GM12873 (cell line): ENCODE measurements at regions not wholly inside any gene's neighbourhood (a gene's known extent, or its start where the extent isn't known, plus 50 kb on each side); places are given as distances from the start of the nearest gene placed in this dataset.

Experiments
- TF ChIP-seq, protein P1 (sequence below): IDR thresholded peaks from 2 replicates; pipeline ENCODE4 v1.5.1; 2012; ENCODE audit warnings: low read depth, mild to moderate bottlenecking, moderate library complexity, low read length, control low read depth; ENCODE audit not compliant: insufficient read depth; ENCODE audit errors: missing control alignments

- TF ChIP-seq, protein P1, sequence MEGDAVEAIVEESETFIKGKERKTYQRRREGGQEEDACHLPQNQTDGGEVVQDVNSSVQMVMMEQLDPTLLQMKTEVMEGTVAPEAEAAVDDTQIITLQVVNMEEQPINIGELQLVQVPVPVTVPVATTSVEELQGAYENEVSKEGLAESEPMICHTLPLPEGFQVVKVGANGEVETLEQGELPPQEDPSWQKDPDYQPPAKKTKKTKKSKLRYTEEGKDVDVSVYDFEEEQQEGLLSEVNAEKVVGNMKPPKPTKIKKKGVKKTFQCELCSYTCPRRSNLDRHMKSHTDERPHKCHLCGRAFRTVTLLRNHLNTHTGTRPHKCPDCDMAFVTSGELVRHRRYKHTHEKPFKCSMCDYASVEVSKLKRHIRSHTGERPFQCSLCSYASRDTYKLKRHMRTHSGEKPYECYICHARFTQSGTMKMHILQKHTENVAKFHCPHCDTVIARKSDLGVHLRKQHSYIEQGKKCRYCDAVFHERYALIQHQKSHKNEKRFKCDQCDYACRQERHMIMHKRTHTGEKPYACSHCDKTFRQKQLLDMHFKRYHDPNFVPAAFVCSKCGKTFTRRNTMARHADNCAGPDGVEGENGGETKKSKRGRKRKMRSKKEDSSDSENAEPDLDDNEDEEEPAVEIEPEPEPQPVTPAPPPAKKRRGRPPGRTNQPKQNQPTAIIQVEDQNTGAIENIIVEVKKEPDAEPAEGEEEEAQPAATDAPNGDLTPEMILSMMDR: no peak
Measured at GRCh38 chr16:87240211-87241136, 76.7 kb downstream of the C16orf95 start.

GRCh38 chr16:87241137-87241771, 75.9 kb downstream of the C16orf95 start:
- TF ChIP-seq, protein P1: no peak

- TF ChIP-seq, protein P1: no peak
Measured at GRCh38 chr16:87243478-87243877, 73.7 kb downstream of the C16orf95 start.

DNA sequence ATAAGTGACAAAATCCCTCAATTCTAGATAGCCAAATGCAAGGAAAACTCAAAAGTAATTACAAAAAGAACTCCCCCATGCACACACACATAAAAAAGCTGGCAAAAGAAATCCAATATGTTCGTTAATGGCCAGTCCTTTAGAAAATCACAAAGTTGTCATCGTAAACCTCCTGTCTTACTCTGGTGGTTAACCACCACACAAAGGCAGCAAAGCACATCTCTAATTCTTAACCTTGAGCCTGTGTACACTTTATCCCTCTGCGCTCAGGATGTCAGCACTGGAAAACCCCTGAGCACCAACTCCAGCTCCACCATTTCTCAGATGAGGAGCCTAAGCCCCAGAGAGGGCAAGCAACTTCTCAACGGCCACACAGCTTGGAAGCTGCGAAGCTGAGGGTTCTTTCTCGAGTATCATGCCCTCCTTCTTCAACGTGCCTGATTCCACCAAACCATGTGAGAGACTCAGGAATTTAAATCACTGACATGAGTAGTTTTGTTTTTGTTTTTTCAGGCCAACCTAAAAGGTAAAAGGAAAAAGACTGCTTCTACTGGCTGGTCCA, 72.5 kb downstream of the C16orf95 start:
- TF ChIP-seq, protein P1: no peak

DNA sequence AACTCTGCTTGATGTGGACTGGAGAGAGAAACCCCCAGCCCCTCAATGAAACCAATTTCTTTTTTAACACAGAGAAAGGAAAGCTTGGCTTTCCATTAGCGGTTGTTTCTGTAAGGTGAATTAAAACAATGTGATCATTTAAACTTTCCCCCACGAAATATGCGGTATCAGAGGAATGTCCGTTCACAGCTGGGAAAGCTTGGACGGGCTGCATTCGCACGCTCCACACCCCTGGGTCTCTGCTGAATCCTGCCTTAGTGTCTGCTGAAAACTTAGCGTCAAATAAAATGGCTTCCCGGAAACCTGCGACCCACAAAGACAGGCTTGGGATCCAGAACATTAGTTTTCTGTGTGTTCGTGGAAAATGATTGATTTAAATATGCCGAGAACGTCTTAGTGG, 71.7 kb downstream of the C16orf95 start:
- TF ChIP-seq, protein P1: no peak

GRCh38 chr16:87246269-87247065, 70.7 kb downstream of the C16orf95 start:
- TF ChIP-seq, protein P1: no peak

- TF ChIP-seq, protein P1: no peak
Measured at GRCh38 chr16:87248714-87249113, 68.5 kb downstream of the C16orf95 start.
